Fibroblast of pulmonary artery (primary cell): ENCODE measurements at regions not wholly inside any gene's neighbourhood (a gene's known extent, or its start where the extent isn't known, plus 50 kb on each side); places are given as distances from the start of the nearest gene placed in this dataset.

Experiments
- DNase-seq: peaks from one replicate; pipeline ENCODE4 v3.0.0-alpha.2; 2010; ENCODE audit warnings: low read depth
- H3K4me3 ChIP-seq: replicated peaks from 2 replicates; pipeline ENCODE4 v1.5.1; 2011; ENCODE audit warnings: low read depth, mild to moderate bottlenecking, control low read depth, low read length, moderate library complexity
- CTCF ChIP-seq: IDR thresholded peaks from 2 replicates; pipeline ENCODE4 v1.5.1; 2011; ENCODE audit warnings: mild to moderate bottlenecking, control low read depth, low read length, inconsistent platforms; ENCODE audit errors: missing control alignments

- no peak overlapping the region for H3K4me3 ChIP-seq
- no peak for DNase-seq
- no peak for TF ChIP-seq CTCF
These were observed 84.4 kb upstream of the HSPA9 start for GRCh38 chr5:138659561-138659960.

GRCh38 chr5:138659121-138659520, 83.9 kb upstream of the HSPA9 start:
- no peak for DNase-seq
- no peak overlapping the region for H3K4me3 ChIP-seq
- no peak for TF ChIP-seq CTCF

GRCh38 chr5:138658676-138659075, 83.5 kb upstream of the HSPA9 start:
- H3K4me3 ChIP-seq: no peak overlapping the region
- no peak for DNase-seq
- no peak for TF ChIP-seq CTCF

GRCh38 chr5:138657360-138657759, 82.2 kb upstream of the HSPA9 start:
- no peak for TF ChIP-seq CTCF
- no peak for DNase-seq

GRCh38 chr5:138656916-138657315, 81.7 kb upstream of the HSPA9 start:
- TF ChIP-seq CTCF: no peak
- DNase-seq: no peak
- H3K4me3 ChIP-seq: no peak overlapping the region

More at GRCh38 chr5:138657360-138657759, 82.2 kb upstream of the HSPA9 start:
- H3K4me3 ChIP-seq: no peak overlapping the region

GRCh38 chr5:138655530-138656190, 80.5 kb upstream of the HSPA9 start:
- peak; percentile 84 for DNase-seq
- no peak for TF ChIP-seq CTCF
- no peak overlapping the region for H3K4me3 ChIP-seq

GRCh38 chr5:138654281-138654867, 79.2 kb upstream of the HSPA9 start:
- H3K4me3 ChIP-seq: no peak overlapping the region
- DNase-seq: peak; percentile 20
- TF ChIP-seq CTCF: no peak
